ENCODE measurements at regions not wholly inside any gene's neighbourhood (a gene's known extent, or its start where the extent isn't known, plus 50 kb on each side); places are given as distances from the start of the nearest gene placed in this dataset.

DNA sequence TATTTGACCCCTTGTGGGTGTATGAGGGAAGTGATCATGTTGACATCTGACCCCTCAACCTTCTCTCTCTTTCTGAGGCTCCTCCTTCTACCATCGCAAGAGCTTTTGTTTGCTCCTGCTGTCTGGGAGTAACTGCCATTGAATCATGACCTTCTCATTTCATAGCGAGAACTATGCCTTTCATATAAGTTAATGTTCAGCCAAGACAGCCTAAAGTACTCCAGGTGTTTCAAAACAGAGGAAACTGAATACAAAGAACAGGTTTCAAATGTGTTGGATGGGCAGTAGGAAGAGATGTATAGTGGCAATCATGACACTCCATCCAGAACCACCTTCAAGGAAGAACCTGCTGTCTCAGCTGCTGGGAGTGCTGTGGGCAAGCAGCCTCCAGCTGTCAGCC is 403.1 kb downstream of the MID1IP1 start:
- no peaks in the 10 kb centered on the region for H3K36me3 ChIP-seq
- TF ChIP-seq POLR2A (IDR thresholded peaks at IDR 0.05) (no peak), EP300 (IDR thresholded peaks at IDR 0.05) (no peak), CTCF (IDR thresholded peaks at IDR 0.05) (no peak)
- intact Hi-C loops (cut with DNase I), result no loop called here
- no peak for DNase-seq
- H3K4me1 ChIP-seq (ENCODE audit: insufficient read depth), result no peaks in the 10 kb centered on the region
- no peaks in the 10 kb centered on the region for H3K9me3 ChIP-seq
- no peak overlapping the region for H3K4me3 ChIP-seq
- no peaks in the 10 kb centered on the region for H3K27me3 ChIP-seq
- no peak overlapping the region for H3K27ac ChIP-seq
- WGBS, 3 donors, result 62 to 84% (median 76%) methylated on average over 2 of the region's 2 CpGs

- no peak for DNase-seq
- H3K4me1 ChIP-seq (ENCODE audit: insufficient read depth), result no peaks in the 10 kb centered on the region
- WGBS, 3 donors, result 70 to 89% (median 83%) methylated on average over 1 of the region's 1 CpG
- H3K36me3 ChIP-seq, result no peaks in the 10 kb centered on the region
- no peak overlapping the region for H3K4me3 ChIP-seq
- TF ChIP-seq EP300 (IDR thresholded peaks at IDR 0.05) (no peak), CTCF (IDR thresholded peaks at IDR 0.05) (no peak), POLR2A (IDR thresholded peaks at IDR 0.05) (no peak)
- no peaks in the 10 kb centered on the region for H3K27me3 ChIP-seq
- no peaks in the 10 kb centered on the region for H3K9me3 ChIP-seq
- H3K27ac ChIP-seq, result no peak overlapping the region
- intact Hi-C loops (cut with DNase I), result no loop called here
Observed at GRCh38 chrX:39204945-39205344, 403.7 kb downstream of the MID1IP1 start.

- H3K27ac ChIP-seq, result no peak overlapping the region
- intact Hi-C loops (cut with DNase I), result no loop called here
- no peaks in the 10 kb centered on the region for H3K4me1 ChIP-seq (ENCODE audit: insufficient read depth)
- H3K4me3 ChIP-seq, result no peak overlapping the region
- DNase-seq, result no peak
- TF ChIP-seq EP300 (IDR thresholded peaks at IDR 0.05), result no peak
- no peak for TF ChIP-seq POLR2A (IDR thresholded peaks at IDR 0.05)
- TF ChIP-seq CTCF (IDR thresholded peaks at IDR 0.05), result no peak
- H3K27me3 ChIP-seq, result no peaks in the 10 kb centered on the region
- WGBS, 3 donors, result 52 to 61% (median 58%) methylated on average over 4 of the region's 4 CpGs
- no peaks in the 10 kb centered on the region for H3K9me3 ChIP-seq
- H3K36me3 ChIP-seq, result no peaks in the 10 kb centered on the region
Observed at GRCh38 chrX:39205467-39205866, 404.2 kb downstream of the MID1IP1 start.

DNA sequence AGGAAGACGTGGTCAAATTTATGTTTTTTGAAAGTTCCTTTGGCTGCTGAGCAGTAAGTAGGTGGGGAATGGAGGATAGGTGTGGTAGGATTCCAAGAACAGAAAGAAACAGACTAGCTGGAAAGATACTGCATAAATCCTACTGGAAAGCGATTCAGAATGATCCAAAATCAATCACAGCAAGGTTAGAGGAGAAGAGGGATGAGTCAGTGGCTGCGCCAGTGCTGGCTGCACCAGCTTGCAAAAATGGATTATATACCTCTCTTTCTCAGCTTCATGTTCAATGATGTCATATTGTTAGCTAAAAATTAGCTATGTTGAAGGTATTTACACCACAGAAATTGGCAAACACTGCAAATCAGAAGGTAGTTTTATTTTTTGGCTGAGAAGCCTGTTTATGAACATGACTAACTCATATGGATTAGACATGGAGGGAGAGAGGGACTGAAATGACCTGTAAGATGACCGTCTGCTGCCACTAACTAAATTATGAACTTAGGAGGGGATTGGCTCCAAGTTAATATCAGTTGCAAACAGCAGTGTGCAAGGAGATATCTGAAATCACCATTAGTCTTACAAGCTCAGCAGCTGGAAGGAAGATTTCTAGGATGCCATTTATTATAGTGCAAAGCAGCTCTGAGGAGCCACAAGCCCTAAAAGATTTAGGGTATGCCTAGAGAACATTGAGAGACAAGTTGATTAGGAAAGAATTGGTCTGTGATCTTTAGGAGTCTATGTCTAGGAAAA is 405.3 kb downstream of the MID1IP1 start:
- H3K27me3 ChIP-seq, result no peaks in the 10 kb centered on the region
- intact Hi-C loops (cut with DNase I), result no loop called here
- no peak overlapping the region for H3K4me3 ChIP-seq
- WGBS, 3 donors, result 66 to 69% (median 69%) methylated on average over 4 of the region's 4 CpGs
- no peaks in the 10 kb centered on the region for H3K36me3 ChIP-seq
- no peak for TF ChIP-seq EP300 (IDR thresholded peaks at IDR 0.05)
- no peak for TF ChIP-seq POLR2A (IDR thresholded peaks at IDR 0.05)
- TF ChIP-seq CTCF (IDR thresholded peaks at IDR 0.05), result no peak
- no peaks in the 10 kb centered on the region for H3K9me3 ChIP-seq
- H3K4me1 ChIP-seq (ENCODE audit: insufficient read depth), result no peaks in the 10 kb centered on the region
- DNase-seq, result no peak
- H3K27ac ChIP-seq, result no peak overlapping the region

All from ovary (tissue), 7 donors.